H1 (cell line): ENCODE measurements at regions not wholly inside any gene's neighbourhood (a gene's known extent, or its start where the extent isn't known, plus 50 kb on each side); places are given as distances from the start of the nearest gene placed in this dataset.

Experiments used
- BACH1 ChIP-seq: IDR thresholded peaks from 2 replicates; pipeline ENCODE4 v1.6.1; 2012; ENCODE audit warnings: low read length, improper control_type of control experiment
- CEBPB ChIP-seq: IDR thresholded peaks from 2 replicates; pipeline ENCODE4 v1.6.1; 2012; ENCODE audit warnings: low read depth, low read length
- CHD7 ChIP-seq: fragments of 300-600 bp; sonication (generic); IDR thresholded peaks from 2 replicates; pipeline ENCODE4 v1.7.1; 2012; ENCODE audit warnings: low read length, moderate library complexity, mild to moderate bottlenecking, inconsistent platforms; ENCODE audit not compliant: insufficient replicate concordance
- EZH2 ChIP-seq: fragments of 200-600 bp; sonication (generic); IDR thresholded peaks from 2 replicates; pipeline ENCODE4 v1.7.1; 2012; ENCODE audit warnings: low read depth, mild to moderate bottlenecking, moderate library complexity, low read length, inconsistent platforms; ENCODE audit not compliant: severe bottlenecking
- FOSL1 ChIP-seq: IDR thresholded peaks from 2 replicates; pipeline ENCODE4 v1.6.1; 2011; ENCODE audit warnings: mild to moderate bottlenecking, low read depth, low read length, moderate library complexity; ENCODE audit not compliant: insufficient read depth
- MAX ChIP-seq: IDR thresholded peaks from 2 replicates; pipeline ENCODE4 v1.6.1; 2012; ENCODE audit warnings: inconsistent platforms
- POLR2A ChIP-seq, 2 experiments: IDR thresholded peaks; 1 replicate in 1 of 2; 2 replicates in 1 of 2; pipeline ENCODE4 v1.6.1; 2011; ENCODE audit warnings: low read depth in 2 of 2, low read length in 2 of 2, mild to moderate bottlenecking in 2 of 2; ENCODE audit errors: control extremely low read depth in 1 of 2
- POLR2AphosphoS5 ChIP-seq: IDR thresholded peaks from 2 replicates; pipeline ENCODE4 v1.6.1; 2011; ENCODE audit warnings: low read depth, low read length
- RAD21 ChIP-seq, 2 experiments: IDR thresholded peaks in 1 of 2; conservative IDR thresholded peaks in 1 of 2; 2 replicates each; pipeline ENCODE4 v1.6.1; 2011; ENCODE audit warnings: low read depth in 2 of 2, low read length in 2 of 2, improper control_type of control experiment in 1 of 2, inconsistent platforms in 1 of 2, mild to moderate bottlenecking in 1 of 2, moderate library complexity in 1 of 2
- SIRT6 ChIP-seq: IDR thresholded peaks from one replicate; pipeline ENCODE4 v1.7.1; 2012; ENCODE audit warnings: low read length, inconsistent platforms
- SP1 ChIP-seq: IDR thresholded peaks from 2 replicates; pipeline ENCODE4 v1.6.1; 2011; ENCODE audit warnings: low read depth, low read length
- TF ChIP-seq, protein P1 (sequence below), 3 experiments: IDR thresholded peaks; 1 replicate in 2 of 3; 2 replicates in 1 of 3; pipeline versions ENCODE4 v1.5.1 to v1.6.1; 2011; ENCODE audit warnings: low read length in 3 of 3, mild to moderate bottlenecking in 3 of 3, inconsistent platforms in 2 of 3, low read depth in 1 of 3, moderate library complexity in 1 of 3; ENCODE audit not compliant: insufficient read depth in 1 of 3; ENCODE audit errors: control extremely low read depth in 1 of 3

GRCh38 chr2:129895526-129896082 is 83.9 kb upstream of the RAB6C start:
- no peak for TF ChIP-seq EZH2
- TF ChIP-seq SIRT6: no peak
- no peak for TF ChIP-seq CEBPB
- TF ChIP-seq POLR2A (IDR thresholded peaks at IDR 0.05; ENCODE audit: control extremely low read depth in 1 of 2, low read depth in 2 of 2, low read length in 2 of 2): no peak
- TF ChIP-seq MAX: no peak
- TF ChIP-seq, protein P1, sequence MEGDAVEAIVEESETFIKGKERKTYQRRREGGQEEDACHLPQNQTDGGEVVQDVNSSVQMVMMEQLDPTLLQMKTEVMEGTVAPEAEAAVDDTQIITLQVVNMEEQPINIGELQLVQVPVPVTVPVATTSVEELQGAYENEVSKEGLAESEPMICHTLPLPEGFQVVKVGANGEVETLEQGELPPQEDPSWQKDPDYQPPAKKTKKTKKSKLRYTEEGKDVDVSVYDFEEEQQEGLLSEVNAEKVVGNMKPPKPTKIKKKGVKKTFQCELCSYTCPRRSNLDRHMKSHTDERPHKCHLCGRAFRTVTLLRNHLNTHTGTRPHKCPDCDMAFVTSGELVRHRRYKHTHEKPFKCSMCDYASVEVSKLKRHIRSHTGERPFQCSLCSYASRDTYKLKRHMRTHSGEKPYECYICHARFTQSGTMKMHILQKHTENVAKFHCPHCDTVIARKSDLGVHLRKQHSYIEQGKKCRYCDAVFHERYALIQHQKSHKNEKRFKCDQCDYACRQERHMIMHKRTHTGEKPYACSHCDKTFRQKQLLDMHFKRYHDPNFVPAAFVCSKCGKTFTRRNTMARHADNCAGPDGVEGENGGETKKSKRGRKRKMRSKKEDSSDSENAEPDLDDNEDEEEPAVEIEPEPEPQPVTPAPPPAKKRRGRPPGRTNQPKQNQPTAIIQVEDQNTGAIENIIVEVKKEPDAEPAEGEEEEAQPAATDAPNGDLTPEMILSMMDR (IDR thresholded peaks at IDR 0.05; ENCODE audit: control extremely low read depth in 1 of 3, insufficient read depth in 1 of 3, low read depth in 1 of 3, low read length in 3 of 3): no peak
- TF ChIP-seq RAD21 (IDR thresholded peaks at IDR 0.05 in 1 of 2, conservative IDR thresholded peaks at IDR 0.05 in 1 of 2; ENCODE audit: low read depth in 2 of 2, low read length in 2 of 2): no peak
- no peak for TF ChIP-seq CHD7
- no peak for TF ChIP-seq SP1
- no peak for TF ChIP-seq POLR2AphosphoS5
- no peak for TF ChIP-seq FOSL1
- TF ChIP-seq BACH1: no peak
